ENCODE measurements at regions not wholly inside any gene's neighbourhood (a gene's known extent, or its start where the extent isn't known, plus 50 kb on each side); places are given as distances from the start of the nearest gene placed in this dataset.
"Not testable (repeated sequence)": the region's sequence is repeated elsewhere in the genome, so short reads cannot be mapped to it uniquely, and the experiment has no call there.

GRCh38 chr14:34098045-34098984, 147.4 kb upstream of the EGLN3 start:
- DNase-seq (ENCODE audit: low spot score) = no peak

- no peak for DNase-seq (ENCODE audit: low spot score)
Measured at GRCh38 chr14:34097644-34098043, 146.8 kb upstream of the EGLN3 start.

GRCh38 chr14:34094384-34094783, 143.5 kb upstream of the EGLN3 start:
- DNase-seq (ENCODE audit: low spot score) = no peak

- DNase-seq (ENCODE audit: low spot score) = no peak
Measured at GRCh38 chr14:34093883-34094282, 143.0 kb upstream of the EGLN3 start.

GRCh38 chr14:34090451-34090850, 139.6 kb upstream of the EGLN3 start:
- DNase-seq (ENCODE audit: low spot score) = no peak

- no peak for DNase-seq (ENCODE audit: low spot score)
Measured at GRCh38 chr14:34088914-34089313, 138.0 kb upstream of the EGLN3 start.

GRCh38 chr14:34087571-34087970, 136.7 kb upstream of the EGLN3 start:
- DNase-seq (ENCODE audit: low spot score) = no peak

- DNase-seq (ENCODE audit: low spot score) = no peak
Measured at GRCh38 chr14:34086223-34086757, 135.4 kb upstream of the EGLN3 start.

GRCh38 chr14:34085695-34086094, 134.8 kb upstream of the EGLN3 start:
- no peak for DNase-seq (ENCODE audit: low spot score)

- no peak for DNase-seq (ENCODE audit: low spot score)
Measured at GRCh38 chr14:34081576-34082136, 130.8 kb upstream of the EGLN3 start.

- DNase-seq (ENCODE audit: low spot score) = no peak
Measured at GRCh38 chr14:34081101-34081575, 130.3 kb upstream of the EGLN3 start.

- not testable (repeated sequence) for DNase-seq (ENCODE audit: low spot score)
Measured at GRCh38 chr14:34079643-34080042, 128.8 kb upstream of the EGLN3 start.

GRCh38 chr14:34078117-34078743, 127.4 kb upstream of the EGLN3 start:
- DNase-seq (ENCODE audit: low spot score) = no peak

- no peak for DNase-seq (ENCODE audit: low spot score)
Measured at GRCh38 chr14:34075826-34076225, 125.0 kb upstream of the EGLN3 start.

GRCh38 chr14:34075042-34075744, 124.3 kb upstream of the EGLN3 start:
- DNase-seq (ENCODE audit: low spot score) = no peak

GRCh38 chr14:34072921-34073320, 122.0 kb upstream of the EGLN3 start:
- DNase-seq (ENCODE audit: low spot score) = no peak

- no peak for DNase-seq (ENCODE audit: low spot score)
Measured at GRCh38 chr14:34072401-34072800, 121.5 kb upstream of the EGLN3 start.

- no peak for DNase-seq (ENCODE audit: low spot score)
Measured at GRCh38 chr14:34070917-34071407, 120.1 kb upstream of the EGLN3 start.

- no peak for DNase-seq (ENCODE audit: low spot score)
Measured at GRCh38 chr14:34069854-34070582, 119.1 kb upstream of the EGLN3 start.

GRCh38 chr14:34067587-34067986, 116.7 kb upstream of the EGLN3 start:
- DNase-seq (ENCODE audit: low spot score) = no peak

Measured in mesenteric fat pad (tissue), 1 donor.